Gastroesophageal sphincter (tissue), 3 donors: ENCODE measurements at regions not wholly inside any gene's neighbourhood (a gene's known extent, or its start where the extent isn't known, plus 50 kb on each side); places are given as distances from the start of the nearest gene placed in this dataset.

Experiments
- CTCF ChIP-seq, 4 experiments: fragments of 200-600 bp in 2 of 4; fragments of 450-650 bp in 2 of 4; sonication (generic) in 1 of 4; IDR thresholded peaks; one replicate each; pipeline ENCODE4 v1.5.1; 2017 to 2019; ENCODE audit warnings: antibody characterized with exemption in 4 of 4, mild to moderate bottlenecking in 2 of 4, moderate library complexity in 2 of 4
- EP300 ChIP-seq: sonication (generic); formaldehyde crosslinking; IDR thresholded peaks from one replicate; pipeline ENCODE4 v1.6.1; 2017; ENCODE audit warnings: antibody characterized with exemption, mild to moderate bottlenecking
- POLR2A ChIP-seq, 2 donors: fragments of 450-650 bp; IDR thresholded peaks; one replicate each; pipeline ENCODE4 v1.6.1; 2017; ENCODE audit warnings: antibody characterized with exemption in 2 of 2, mild to moderate bottlenecking in 2 of 2, moderate library complexity in 1 of 2
- POLR2AphosphoS5 ChIP-seq: sonication (generic); formaldehyde crosslinking; IDR thresholded peaks from one replicate; pipeline ENCODE4 v1.6.1; 2017; ENCODE audit warnings: antibody characterized with exemption

- TF ChIP-seq CTCF (IDR thresholded peaks at IDR 0.05) (no peak), EP300 (no peak), POLR2A (IDR thresholded peaks at IDR 0.05) (no peak), POLR2AphosphoS5 (no peak)
Measured at GRCh38 chr6:69623357-69623756, 173.5 kb downstream of the LMBRD1 start.
